Natural killer cell (primary cell): ENCODE measurements at regions not wholly inside any gene's neighbourhood (a gene's known extent, or its start where the extent isn't known, plus 50 kb on each side); places are given as distances from the start of the nearest gene placed in this dataset.

ENCODE experiments used
- ATAC-seq, 3 donors: fragments of 150-1000 bp in 2 of 3; fragments of 200-7000 bp in 1 of 3; cut with Tn5 transposase; 1 replicate in 1 of 3; 2 replicates in 2 of 3; pipeline ENCODE4 v1.10.0; 2021; ENCODE audit warnings: mild to moderate bottlenecking in 2 of 3, moderate library complexity in 2 of 3
- DNase-seq, 2 donors: peaks; one replicate each; pipeline versions ENCODE4 v3.0.0 to v3.0.0-alpha.2; 2013 to 2021; ENCODE audit warnings: mixed read lengths in 1 of 2
- H3K27ac ChIP-seq: one replicate; pipeline ENCODE4 v1.5.1; 2013; ENCODE audit warnings: mild to moderate bottlenecking, low read length
- H3K27me3 ChIP-seq: one replicate; pipeline ENCODE4 v1.6.1; 2013; ENCODE audit warnings: low read length; ENCODE audit not compliant: control insufficient read depth, insufficient read depth
- H3K36me3 ChIP-seq: one replicate; pipeline ENCODE4 v1.6.1; 2013; ENCODE audit warnings: low read length; ENCODE audit not compliant: control insufficient read depth, insufficient read depth
- H3K4me1 ChIP-seq: one replicate; pipeline ENCODE4 v1.6.1; 2013; ENCODE audit warnings: low read length; ENCODE audit not compliant: control insufficient read depth, insufficient read depth
- H3K4me3 ChIP-seq: one replicate; pipeline ENCODE4 v1.5.1; 2013; ENCODE audit warnings: low read length
- H3K9me3 ChIP-seq: one replicate; pipeline ENCODE4 v1.6.1; 2013; ENCODE audit warnings: low read length; ENCODE audit not compliant: control insufficient read depth, insufficient read depth
- H3K27ac Mint-ChIP-seq, 2 donors: one replicate each; pipeline ENCODE4 v1.8.0; 2022; ENCODE audit warnings: mild to moderate bottlenecking in 2 of 2, mixed read lengths in 2 of 2, moderate library complexity in 1 of 2
- H3K27me3 Mint-ChIP-seq, 2 donors: one replicate each; pipeline ENCODE4 v1.8.0; 2022; ENCODE audit warnings: low read depth in 2 of 2, mixed read lengths in 2 of 2
- H3K36me3 Mint-ChIP-seq: one replicate; pipeline ENCODE4 v1.8.0; 2022; ENCODE audit warnings: mixed read lengths
- H3K4me1 Mint-ChIP-seq, 2 donors: one replicate each; pipeline ENCODE4 v1.8.0; 2022; ENCODE audit warnings: mixed read lengths in 2 of 2
- H3K4me3 Mint-ChIP-seq: one replicate; pipeline ENCODE4 v1.8.0; 2022; ENCODE audit warnings: mild to moderate bottlenecking, moderate library complexity, mixed read lengths
- H3K9me3 Mint-ChIP-seq, 2 donors: one replicate each; pipeline ENCODE4 v1.8.0; 2022; ENCODE audit warnings: mixed read lengths in 2 of 2
- CTCF ChIP-seq: fragments of 200-600 bp; IDR thresholded peaks from one replicate; pipeline ENCODE4 v1.8.0; 2022; ENCODE audit warnings: antibody characterized with exemption
- WGBS: methylation state at CpG from one replicate; pipeline ENCODE4 v1.1.7; 2013; ENCODE audit warnings: missing lambda C conversion rate; ENCODE audit not compliant: insufficient coverage; 5-methylcytosine and 5-hydroxymethylcytosine counted together
- intact Hi-C: fragments of 100-400 bp; cut with micrococcal nuclease; formaldehyde crosslinking; loops from one replicate; pipeline ENCODE4 v1.14.2; 2022

DNA sequence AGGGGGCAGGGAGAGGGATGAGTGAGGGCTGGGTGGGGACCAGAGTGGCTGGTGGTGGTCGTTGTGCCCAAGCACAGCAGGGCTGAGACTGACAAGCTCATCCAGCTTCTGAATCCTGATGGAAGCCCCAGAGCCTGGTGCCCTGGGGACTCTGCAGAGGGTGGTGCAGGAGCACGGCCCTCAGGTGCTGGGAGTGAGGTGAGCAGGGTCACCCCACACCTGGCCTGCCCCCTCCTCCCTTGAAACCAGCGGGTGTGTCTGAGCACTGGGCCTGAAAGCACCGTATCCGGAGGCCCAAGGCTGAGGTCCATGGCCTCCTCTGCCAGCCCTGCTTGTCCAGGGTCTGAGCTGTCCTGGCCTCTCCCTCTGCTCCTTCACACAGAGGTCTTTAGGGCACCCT is 218.2 kb downstream of the ZNF248 start:
- H3K27ac Mint-ChIP-seq = no peak overlapping the region
- ATAC-seq (peak in 1 of 3 donors; percentile 35), DNase-seq (no peak)
- H3K36me3 ChIP-seq = no peaks in the 10 kb centered on the region
- H3K9me3 Mint-ChIP-seq = peaks cover 14 to 30% of the 10 kb centered on the region in 2 donors
- H3K27me3 Mint-ChIP-seq = no peaks in the 10 kb centered on the region
- 74% methylated on average over 5 of the region's 5 CpGs for WGBS
- peaks cover 18% of the 10 kb centered on the region for H3K9me3 ChIP-seq
- no peak overlapping the region for H3K4me3 Mint-ChIP-seq
- peaks cover 7% of the 10 kb centered on the region for H3K36me3 Mint-ChIP-seq
- no peak for TF ChIP-seq CTCF
- H3K27me3 ChIP-seq = no peaks in the 10 kb centered on the region
- intact Hi-C loops = no loop called here
- H3K27ac ChIP-seq = no peak overlapping the region
- H3K4me1 Mint-ChIP-seq = no peaks in the 10 kb centered on the region
- H3K4me3 ChIP-seq = no peak overlapping the region
- H3K4me1 ChIP-seq = no peaks in the 10 kb centered on the region

GRCh38 chr10:37638569-37638968 is 218.8 kb downstream of the ZNF248 start:
- Histone ChIP-seq H3K9me3 (peaks cover 22% of the 10 kb centered on the region), H3K27ac (no peak overlapping the region), H3K36me3 (no peaks in the 10 kb centered on the region), H3K4me1 (no peaks in the 10 kb centered on the region), H3K4me3 (no peak overlapping the region), H3K27me3 (no peaks in the 10 kb centered on the region)
- 89% methylated on average over 1 of the region's 1 CpG for WGBS
- H3K4me1 Mint-ChIP-seq = no peaks in the 10 kb centered on the region
- peaks cover 7% of the 10 kb centered on the region for H3K36me3 Mint-ChIP-seq
- no peaks in the 10 kb centered on the region for H3K27me3 Mint-ChIP-seq
- H3K4me3 Mint-ChIP-seq = no peak overlapping the region
- ATAC-seq (no peak), DNase-seq (no peak)
- TF ChIP-seq CTCF = no peak
- H3K27ac Mint-ChIP-seq = no peak overlapping the region
- intact Hi-C loops = no loop called here
- H3K9me3 Mint-ChIP-seq = peaks cover 11 to 28% of the 10 kb centered on the region in 2 donors

DNA sequence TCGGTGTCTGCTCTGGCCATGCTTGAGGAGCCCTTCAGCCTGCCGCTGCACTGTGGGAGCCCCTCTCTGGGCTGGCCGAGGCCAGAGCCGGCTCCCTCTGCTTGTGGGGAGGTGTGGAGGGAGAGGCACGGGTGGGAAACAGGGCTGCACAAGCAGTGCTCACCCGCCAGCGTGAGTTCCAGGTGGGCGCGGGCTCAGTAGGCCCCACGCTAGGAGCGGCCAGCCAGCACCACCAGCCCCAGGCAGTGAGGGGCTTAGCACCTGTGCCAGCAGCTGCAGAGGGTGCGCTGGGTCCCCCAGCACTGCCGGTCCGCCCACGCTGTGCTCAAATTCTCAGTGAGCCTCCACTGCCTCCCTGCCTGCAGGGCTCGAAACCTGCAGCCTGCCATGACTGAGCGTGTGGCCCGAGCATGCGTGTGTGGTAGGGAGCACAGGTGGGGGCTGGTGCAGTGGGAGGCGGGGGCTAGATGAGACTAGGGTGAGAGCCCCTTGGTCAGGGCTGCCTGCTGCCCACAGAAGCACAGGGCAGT is 223.0 kb downstream of the ZNF248 start:
- peaks cover 16 to 30% of the 10 kb centered on the region in 2 donors for H3K9me3 Mint-ChIP-seq
- H3K4me1 ChIP-seq = no peaks in the 10 kb centered on the region
- no peaks in the 10 kb centered on the region for H3K36me3 ChIP-seq
- intact Hi-C loops = no loop called here
- H3K4me3 ChIP-seq = no peak overlapping the region
- H3K9me3 ChIP-seq = peaks cover 22% of the 10 kb centered on the region
- H3K27me3 Mint-ChIP-seq = no peaks in the 10 kb centered on the region
- WGBS = 91% methylated on average over 20 of the region's 20 CpGs
- no peak for ATAC-seq
- no peak for DNase-seq
- no peak overlapping the region for H3K27ac ChIP-seq
- H3K36me3 Mint-ChIP-seq = peaks cover 7% of the 10 kb centered on the region
- H3K27ac Mint-ChIP-seq = no peak overlapping the region
- no peak for TF ChIP-seq CTCF
- no peak overlapping the region for H3K4me3 Mint-ChIP-seq
- no peaks in the 10 kb centered on the region for H3K4me1 Mint-ChIP-seq
- no peaks in the 10 kb centered on the region for H3K27me3 ChIP-seq

DNA sequence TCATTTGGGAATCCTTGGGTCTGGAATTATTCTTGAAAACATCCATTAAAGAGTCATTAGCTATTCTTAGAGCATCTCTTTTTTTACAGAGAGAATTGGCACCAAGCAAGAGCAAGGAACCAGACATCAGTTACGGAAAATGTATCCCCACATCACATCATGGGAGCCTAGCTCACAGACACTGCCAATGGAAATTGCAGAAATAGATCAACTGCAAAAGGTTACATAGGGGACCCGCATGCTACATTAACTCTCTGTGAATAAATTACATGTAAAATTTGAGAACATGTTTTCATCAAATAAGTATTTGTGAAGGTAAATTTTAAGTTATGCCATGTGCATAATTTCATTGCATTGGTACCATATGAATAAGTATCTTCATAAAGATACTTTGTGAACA is 224.8 kb downstream of the ZNF248 start:
- Histone ChIP-seq H3K4me1 (no peaks in the 10 kb centered on the region), H3K9me3 (peaks cover 19% of the 10 kb centered on the region), H3K27ac (no peak overlapping the region), H3K4me3 (no peak overlapping the region), H3K27me3 (no peaks in the 10 kb centered on the region), H3K36me3 (no peaks in the 10 kb centered on the region)
- no peaks in the 10 kb centered on the region for H3K27me3 Mint-ChIP-seq
- intact Hi-C loops = no loop called here
- WGBS = 73% methylated on average over 1 of the region's 2 CpGs
- H3K4me3 Mint-ChIP-seq = no peak overlapping the region
- no peaks in the 10 kb centered on the region for H3K36me3 Mint-ChIP-seq
- TF ChIP-seq CTCF = no peak
- H3K4me1 Mint-ChIP-seq = no peaks in the 10 kb centered on the region
- H3K9me3 Mint-ChIP-seq = peaks cover 16 to 22% of the 10 kb centered on the region in 2 donors
- DNase-seq = no peak
- ATAC-seq = no peak
- no peak overlapping the region for H3K27ac Mint-ChIP-seq
